Neuronal stem cell (in vitro differentiated cells): ENCODE measurements at regions not wholly inside any gene's neighbourhood (a gene's known extent, or its start where the extent isn't known, plus 50 kb on each side); places are given as distances from the start of the nearest gene placed in this dataset.

Experiments used
- DNase-seq: peaks from one replicate; pipeline ENCODE4 v3.0.0-alpha.2; 2013; ENCODE audit warnings: low spot score
- H2AFZ ChIP-seq: one replicate; pipeline ENCODE4 v1.6.1; 2013; ENCODE audit warnings: mild to moderate bottlenecking, low read length, inconsistent platforms
- H2AK5ac ChIP-seq: 2 replicates; pipeline ENCODE4 v1.6.1; 2013; ENCODE audit warnings: low read depth, mild to moderate bottlenecking, inconsistent platforms, low read length, moderate library complexity, mixed read lengths
- H2BK120ac ChIP-seq: 2 replicates; pipeline ENCODE4 v1.6.1; 2013; ENCODE audit warnings: low read depth, mild to moderate bottlenecking, inconsistent platforms, low read length, moderate library complexity, mixed read lengths
- H2BK12ac ChIP-seq: one replicate; pipeline ENCODE4 v1.6.1; 2013; ENCODE audit warnings: low read length, inconsistent platforms
- H2BK15ac ChIP-seq: 2 replicates; pipeline ENCODE4 v1.6.1; 2013; ENCODE audit warnings: mild to moderate bottlenecking, low read length, inconsistent platforms, mixed read lengths
- H2BK5ac ChIP-seq: one replicate; pipeline ENCODE4 v1.6.1; 2013; ENCODE audit warnings: inconsistent platforms, mild to moderate bottlenecking, low read length, moderate library complexity
- H3K14ac ChIP-seq: one replicate; pipeline ENCODE4 v1.6.1; 2013; ENCODE audit warnings: low read length, inconsistent platforms
- H3K18ac ChIP-seq: 2 replicates; pipeline ENCODE4 v1.6.1; 2013; ENCODE audit warnings: low read length, inconsistent platforms
- H3K23ac ChIP-seq: 2 replicates; pipeline ENCODE4 v1.6.1; 2013; ENCODE audit warnings: low read depth, mild to moderate bottlenecking, mixed read lengths, low read length, inconsistent platforms; ENCODE audit not compliant: poor library complexity
- H3K27ac ChIP-seq: replicated peaks from 3 replicates; pipeline ENCODE4 v1.5.1; 2013; ENCODE audit warnings: low read length, inconsistent platforms
- H3K27me3 ChIP-seq, 3 experiments: 2 replicates each; pipeline ENCODE4 v1.6.1; 2013; ENCODE audit warnings: low read length in 3 of 3, mild to moderate bottlenecking in 2 of 3, inconsistent platforms in 1 of 3, low read depth in 1 of 3, mixed read lengths in 1 of 3, moderate library complexity in 1 of 3; ENCODE audit not compliant: control insufficient read depth in 3 of 3, insufficient read depth in 3 of 3
- H3K36me3 ChIP-seq, 2 donors: replicated peaks in 1 of 2; 2 replicates each; pipeline ENCODE4 v1.6.1; 2013; ENCODE audit warnings: low read length in 2 of 2; ENCODE audit not compliant: control insufficient read depth in 2 of 2, insufficient read depth in 2 of 2
- H3K4ac ChIP-seq: 2 replicates; pipeline ENCODE4 v1.6.1; 2013; ENCODE audit warnings: inconsistent platforms, mild to moderate bottlenecking, low read length, moderate library complexity
- H3K4me1 ChIP-seq, 2 donors: 1 replicate in 1 of 2; 2 replicates in 1 of 2; pipeline ENCODE4 v1.6.1; 2013; ENCODE audit warnings: low read length in 2 of 2, low read depth in 1 of 2; ENCODE audit not compliant: control insufficient read depth in 2 of 2, insufficient read depth in 1 of 2
- H3K4me2 ChIP-seq: one replicate; pipeline ENCODE4 v1.6.1; 2013; ENCODE audit warnings: mild to moderate bottlenecking, low read length, inconsistent platforms; ENCODE audit not compliant: insufficient read depth, poor library complexity, severe bottlenecking
- H3K4me3 ChIP-seq, 2 donors: 2 replicates each; pipeline ENCODE4 v1.5.1; 2013; ENCODE audit warnings: low read length in 2 of 2, mild to moderate bottlenecking in 2 of 2, inconsistent platforms in 1 of 2, moderate library complexity in 1 of 2
- H3K79me1 ChIP-seq: one replicate; pipeline ENCODE4 v1.6.1; 2013; ENCODE audit warnings: low read depth, mild to moderate bottlenecking, inconsistent platforms, low read length, moderate library complexity
- H3K9ac ChIP-seq: one replicate; pipeline ENCODE4 v1.6.1; 2013; ENCODE audit warnings: mild to moderate bottlenecking, low read depth, low read length, inconsistent platforms; ENCODE audit not compliant: poor library complexity
- H3K9me3 ChIP-seq, 2 donors: replicated peaks in 1 of 2; 2 replicates each; pipeline versions ENCODE3 to v1.6.1; 2013; ENCODE audit warnings: low read length in 2 of 2, mild to moderate bottlenecking in 2 of 2, inconsistent platforms in 1 of 2, low read depth in 1 of 2, mixed read lengths in 1 of 2, moderate library complexity in 1 of 2; ENCODE audit not compliant: control insufficient read depth in 2 of 2, insufficient read depth in 1 of 2
- H4K8ac ChIP-seq: one replicate; pipeline ENCODE4 v1.6.1; 2013; ENCODE audit warnings: low read depth, mild to moderate bottlenecking, inconsistent platforms, low read length, moderate library complexity
- H4K91ac ChIP-seq: one replicate; pipeline ENCODE4 v1.6.1; 2013; ENCODE audit warnings: low read length, low read depth, mild to moderate bottlenecking, inconsistent platforms; ENCODE audit not compliant: poor library complexity
- WGBS, 2 donors: extraction: QIAGEN DNeasy Blood & Tissue Kit; methylation state at CpG; one replicate each; pipeline ENCODE4 v1.1.7; 2013; ENCODE audit warnings: missing lambda C conversion rate in 2 of 2, mixed read lengths in 1 of 2; ENCODE audit not compliant: insufficient read length in 2 of 2, insufficient replicate concordance in 1 of 2; ENCODE audit errors: extremely low coverage in 2 of 2; 5-methylcytosine and 5-hydroxymethylcytosine counted together

DNA sequence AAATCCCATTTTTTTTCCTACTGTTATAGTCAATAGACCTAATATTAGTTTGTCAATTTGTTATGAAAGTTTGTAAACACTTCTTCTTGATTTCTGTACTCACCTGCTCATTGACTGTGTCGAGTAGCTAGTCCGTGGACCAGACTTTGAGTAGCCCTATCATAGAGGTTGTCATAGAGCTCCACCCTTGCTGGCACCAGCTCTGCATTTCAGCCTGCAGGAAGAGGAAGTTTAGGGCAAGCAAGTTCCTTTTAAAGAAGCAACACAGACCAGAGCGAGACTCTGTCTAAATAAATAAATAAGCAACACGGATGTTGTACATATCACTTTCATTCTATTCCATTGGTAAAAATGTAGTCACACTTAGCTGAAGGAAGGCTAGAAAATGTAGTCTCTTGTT is 74.0 kb downstream of the MCFD2 start:
- H3K4me2 ChIP-seq: no peak overlapping the region
- no peak overlapping the region for H4K8ac ChIP-seq
- H3K4me3 ChIP-seq: no peak overlapping the region
- no peaks in the 10 kb centered on the region for H3K79me1 ChIP-seq
- H3K27ac ChIP-seq: no peak overlapping the region
- no peak overlapping the region for H2AK5ac ChIP-seq
- H3K27me3 ChIP-seq: peaks cover 0 to 53% (median 0%) of the 10 kb centered on the region in 3 experiments
- H3K9me3 ChIP-seq: no peaks in the 10 kb centered on the region
- no peak overlapping the region for H3K18ac ChIP-seq
- no peak overlapping the region for H3K9ac ChIP-seq
- no peak overlapping the region for H2BK12ac ChIP-seq
- no peak overlapping the region for H2BK120ac ChIP-seq
- no peaks in the 10 kb centered on the region for H3K36me3 ChIP-seq
- H3K4me1 ChIP-seq: no peaks in the 10 kb centered on the region
- H2AFZ ChIP-seq: no peak overlapping the region
- H3K4ac ChIP-seq: no peak overlapping the region
- H3K14ac ChIP-seq: no peak overlapping the region
- DNase-seq: no peak
- no peak overlapping the region for H2BK15ac ChIP-seq
- H3K23ac ChIP-seq: no peak overlapping the region
- no peak overlapping the region for H4K91ac ChIP-seq
- no CpG with 5 or more reads among the region's 4 CpGs for WGBS, 2 donors
- H2BK5ac ChIP-seq: no peak overlapping the region

DNA sequence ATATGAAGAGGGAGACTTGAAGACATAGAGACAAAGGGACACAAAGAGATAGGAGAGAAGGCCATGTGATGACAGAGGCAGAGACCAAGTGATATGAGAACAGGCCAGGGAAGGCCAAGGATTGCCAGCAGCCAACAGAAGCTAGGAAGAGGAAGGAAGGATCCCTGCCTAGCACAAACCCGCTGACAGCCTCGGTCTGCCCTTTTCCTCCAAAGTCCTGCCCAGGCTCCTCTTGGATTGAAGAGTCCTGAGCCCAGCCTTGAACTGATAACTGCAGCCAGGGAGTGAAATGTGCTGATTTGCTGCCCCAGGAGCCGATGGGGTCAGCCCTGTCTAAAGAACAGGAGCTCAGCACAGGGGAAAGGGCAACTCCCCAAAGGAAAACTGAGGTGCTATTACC is 76.6 kb downstream of the MCFD2 start:
- H4K91ac ChIP-seq: no peak overlapping the region
- H2BK12ac ChIP-seq: no peak overlapping the region
- H3K18ac ChIP-seq: no peak overlapping the region
- H3K27me3 ChIP-seq: peaks cover 0 to 43% (median 0%) of the 10 kb centered on the region in 3 experiments
- no peak overlapping the region for H3K27ac ChIP-seq
- H2AFZ ChIP-seq: no peak overlapping the region
- H3K14ac ChIP-seq: no peak overlapping the region
- H4K8ac ChIP-seq: no peak overlapping the region
- H3K4me1 ChIP-seq: no peaks in the 10 kb centered on the region
- no peak overlapping the region for H2BK120ac ChIP-seq
- no peak overlapping the region for H3K23ac ChIP-seq
- no peak overlapping the region for H3K4ac ChIP-seq
- no CpG with 5 or more reads among the region's 3 CpGs for WGBS, 2 donors
- DNase-seq: no peak
- H3K9ac ChIP-seq: no peak overlapping the region
- H2BK5ac ChIP-seq: no peak overlapping the region
- H3K9me3 ChIP-seq: no peaks in the 10 kb centered on the region
- no peaks in the 10 kb centered on the region for H3K79me1 ChIP-seq
- H2BK15ac ChIP-seq: no peak overlapping the region
- no peaks in the 10 kb centered on the region for H3K36me3 ChIP-seq
- H3K4me3 ChIP-seq: no peak overlapping the region
- no peak overlapping the region for H2AK5ac ChIP-seq
- H3K4me2 ChIP-seq: no peak overlapping the region

DNA sequence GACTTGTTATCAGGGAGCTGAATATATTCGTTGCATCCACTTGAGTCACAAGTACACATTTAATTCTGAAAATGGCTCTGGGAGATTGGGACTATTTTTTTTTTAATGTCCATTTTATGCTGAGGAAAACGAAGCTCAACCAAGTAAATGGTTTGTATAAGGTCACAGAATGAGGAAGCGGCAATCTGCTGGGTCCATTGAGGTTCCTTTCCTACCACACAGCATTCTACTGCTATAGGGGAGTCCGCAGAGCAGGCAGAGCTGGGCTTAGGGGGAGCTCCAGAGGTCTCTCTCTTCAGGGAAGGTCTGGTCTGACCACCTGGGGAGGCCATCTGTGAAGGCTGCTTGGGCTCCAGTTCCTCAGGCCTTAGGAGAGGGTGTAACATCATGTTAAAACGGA is 77.9 kb downstream of the MCFD2 start:
- peak overlapping the region; percentile 10 for H3K14ac ChIP-seq
- no peak overlapping the region for H2BK15ac ChIP-seq
- H3K4me1 ChIP-seq: no peaks in the 10 kb centered on the region
- H3K23ac ChIP-seq: no peak overlapping the region
- H3K27me3 ChIP-seq: peaks cover 0 to 43% (median 0%) of the 10 kb centered on the region in 3 experiments
- no peak overlapping the region for H2BK120ac ChIP-seq
- H3K9ac ChIP-seq: no peak overlapping the region
- H2BK5ac ChIP-seq: no peak overlapping the region
- no peak overlapping the region for H3K18ac ChIP-seq
- DNase-seq: no peak
- H2AFZ ChIP-seq: no peak overlapping the region
- no peak overlapping the region for H2BK12ac ChIP-seq
- H4K8ac ChIP-seq: no peak overlapping the region
- no peak overlapping the region for H3K4me3 ChIP-seq
- no peak overlapping the region for H3K4me2 ChIP-seq
- H3K27ac ChIP-seq: no peak overlapping the region
- H3K36me3 ChIP-seq: no peaks in the 10 kb centered on the region
- WGBS, 2 donors: no CpG with 5 or more reads among the region's 5 CpGs
- H3K9me3 ChIP-seq: no peaks in the 10 kb centered on the region
- no peak overlapping the region for H4K91ac ChIP-seq
- H3K4ac ChIP-seq: no peak overlapping the region
- no peak overlapping the region for H2AK5ac ChIP-seq
- H3K79me1 ChIP-seq: no peaks in the 10 kb centered on the region

DNA sequence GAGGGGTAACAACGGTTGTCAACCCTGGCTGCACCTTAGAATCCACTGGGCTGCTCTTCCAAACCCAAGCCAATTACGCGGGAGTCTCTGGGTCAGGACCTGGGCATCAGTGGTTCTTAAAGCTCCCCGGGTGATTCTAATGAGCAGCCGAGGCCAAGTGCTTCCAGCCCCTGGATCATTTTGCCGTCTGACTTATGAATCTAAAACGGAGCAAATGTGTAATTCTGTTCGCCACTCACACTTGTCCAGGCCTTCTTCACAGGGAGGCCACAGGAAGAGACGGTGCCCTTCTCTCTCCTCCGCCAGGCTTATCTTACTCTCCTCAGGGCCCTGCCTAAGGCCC is 78.5 kb downstream of the MCFD2 start:
- no peak overlapping the region for H3K4me3 ChIP-seq
- no peak overlapping the region for H2AFZ ChIP-seq
- peaks cover 0 to 38% (median 0%) of the 10 kb centered on the region in 3 experiments for H3K27me3 ChIP-seq
- no peaks in the 10 kb centered on the region for H3K79me1 ChIP-seq
- no peak overlapping the region for H3K18ac ChIP-seq
- no peak overlapping the region for H3K23ac ChIP-seq
- H3K9ac ChIP-seq: no peak overlapping the region
- no peak overlapping the region for H3K4ac ChIP-seq
- H2BK12ac ChIP-seq: no peak overlapping the region
- no peaks in the 10 kb centered on the region for H3K36me3 ChIP-seq
- no peak overlapping the region for H3K4me2 ChIP-seq
- H3K9me3 ChIP-seq: no peaks in the 10 kb centered on the region
- H3K27ac ChIP-seq: no peak overlapping the region
- H2AK5ac ChIP-seq: no peak overlapping the region
- WGBS, 2 donors: no CpG with 5 or more reads among the region's 10 CpGs
- no peak overlapping the region for H2BK15ac ChIP-seq
- H4K8ac ChIP-seq: no peak overlapping the region
- no peaks in the 10 kb centered on the region for H3K4me1 ChIP-seq
- H4K91ac ChIP-seq: no peak overlapping the region
- peak overlapping the region; percentile 10 for H3K14ac ChIP-seq
- H2BK5ac ChIP-seq: no peak overlapping the region
- H2BK120ac ChIP-seq: no peak overlapping the region
- DNase-seq: no peak
